Right atrium auricular region (tissue), 2 donors: ENCODE measurements at regions not wholly inside any gene's neighbourhood (a gene's known extent, or its start where the extent isn't known, plus 50 kb on each side); places are given as distances from the start of the nearest gene placed in this dataset.

Experiments
- DNase-seq: peaks from one replicate; pipeline ENCODE4 v3.0.0-alpha.2; 2019; ENCODE audit warnings: low spot score
- H3K27ac ChIP-seq, 2 donors: fragments of 200-600 bp; sonication (generic); 1 replicate in 1 of 2; 2 replicates in 1 of 2; pipeline ENCODE4 v1.5.1; 2016 to 2019
- H3K27me3 ChIP-seq, 2 donors: fragments of 200-600 bp; sonication (generic); one replicate each; pipeline versions ENCODE4 v1.5.1 to v1.6.0; 2017 to 2019
- H3K36me3 ChIP-seq: fragments of 200-600 bp; sonication (generic); one replicate; pipeline ENCODE4 v1.5.1; 2016
- H3K4me1 ChIP-seq, 2 donors: fragments of 200-600 bp; sonication (generic); one replicate each; pipeline versions ENCODE4 v1.5.1 to v1.6.0; 2017 to 2019
- H3K4me3 ChIP-seq, 2 donors: fragments of 200-600 bp; sonication (generic); 1 replicate in 1 of 2; 2 replicates in 1 of 2; pipeline ENCODE4 v1.5.1; 2017 to 2019; ENCODE audit warnings: mild to moderate bottlenecking in 1 of 2, moderate library complexity in 1 of 2
- H3K9me3 ChIP-seq, 2 donors: fragments of 200-600 bp; sonication (generic); one replicate each; pipeline ENCODE4 v1.5.1; 2019
- CTCF ChIP-seq, 2 donors: fragments of 200-600 bp; sonication (generic); IDR thresholded peaks; one replicate each; pipeline ENCODE4 v1.5.1; 2019; ENCODE audit warnings: antibody characterized with exemption in 2 of 2

- H3K4me1 ChIP-seq: no peaks in the 10 kb centered on the region
- H3K4me3 ChIP-seq: no peak overlapping the region
- no peaks in the 10 kb centered on the region for H3K36me3 ChIP-seq
- TF ChIP-seq CTCF (IDR thresholded peaks at IDR 0.05): no peak
- no peak overlapping the region for H3K27ac ChIP-seq
- H3K9me3 ChIP-seq: no peaks in the 10 kb centered on the region
- DNase-seq: no peak
- H3K27me3 ChIP-seq: no peaks in the 10 kb centered on the region
Observed at GRCh38 chr1:187313115-187313514, 484.4 kb downstream of the PLA2G4A start.

- no peaks in the 10 kb centered on the region for H3K27me3 ChIP-seq
- no peak for TF ChIP-seq CTCF (IDR thresholded peaks at IDR 0.05)
- no peaks in the 10 kb centered on the region for H3K36me3 ChIP-seq
- no peak overlapping the region for H3K27ac ChIP-seq
- H3K4me1 ChIP-seq: no peaks in the 10 kb centered on the region
- no peaks in the 10 kb centered on the region for H3K9me3 ChIP-seq
- no peak overlapping the region for H3K4me3 ChIP-seq
- DNase-seq: no peak
Observed at GRCh38 chr1:187326557-187326956, 497.8 kb downstream of the PLA2G4A start.

GRCh38 chr1:187336441-187337168, 507.9 kb downstream of the PLA2G4A start:
- no peak for TF ChIP-seq CTCF (IDR thresholded peaks at IDR 0.05)
- Histone ChIP-seq H3K27me3 (no peaks in the 10 kb centered on the region), H3K9me3 (no peaks in the 10 kb centered on the region), H3K27ac (no peak overlapping the region), H3K36me3 (no peaks in the 10 kb centered on the region), H3K4me1 (no peaks in the 10 kb centered on the region), H3K4me3 (no peak overlapping the region)
- DNase-seq: no peak

- DNase-seq: no peak
- TF ChIP-seq CTCF (IDR thresholded peaks at IDR 0.05): no peak
- Histone ChIP-seq H3K27me3 (no peaks in the 10 kb centered on the region), H3K4me1 (no peaks in the 10 kb centered on the region), H3K9me3 (no peaks in the 10 kb centered on the region), H3K36me3 (no peaks in the 10 kb centered on the region), H3K4me3 (no peak overlapping the region), H3K27ac (no peak overlapping the region)
Observed at GRCh38 chr1:187338762-187339412, 510.1 kb downstream of the PLA2G4A start.

- no peak overlapping the region for H3K4me3 ChIP-seq
- H3K4me1 ChIP-seq: no peaks in the 10 kb centered on the region
- no peak for TF ChIP-seq CTCF (IDR thresholded peaks at IDR 0.05)
Observed at GRCh38 chr1:187342495-187342894, 513.7 kb downstream of the PLA2G4A start.

More at GRCh38 chr1:187342495-187342894, 513.7 kb downstream of the PLA2G4A start:
- Histone ChIP-seq H3K9me3 (no peaks in the 10 kb centered on the region), H3K27ac (no peak overlapping the region), H3K27me3 (no peaks in the 10 kb centered on the region), H3K36me3 (no peaks in the 10 kb centered on the region)
- DNase-seq: no peak
